ENCODE measurements at regions not wholly inside any gene's neighbourhood (a gene's known extent, or its start where the extent isn't known, plus 50 kb on each side); places are given as distances from the start of the nearest gene placed in this dataset.
"Not testable (repeated sequence)": the region's sequence is repeated elsewhere in the genome, so short reads cannot be mapped to it uniquely, and the experiment has no call there.

DNA sequence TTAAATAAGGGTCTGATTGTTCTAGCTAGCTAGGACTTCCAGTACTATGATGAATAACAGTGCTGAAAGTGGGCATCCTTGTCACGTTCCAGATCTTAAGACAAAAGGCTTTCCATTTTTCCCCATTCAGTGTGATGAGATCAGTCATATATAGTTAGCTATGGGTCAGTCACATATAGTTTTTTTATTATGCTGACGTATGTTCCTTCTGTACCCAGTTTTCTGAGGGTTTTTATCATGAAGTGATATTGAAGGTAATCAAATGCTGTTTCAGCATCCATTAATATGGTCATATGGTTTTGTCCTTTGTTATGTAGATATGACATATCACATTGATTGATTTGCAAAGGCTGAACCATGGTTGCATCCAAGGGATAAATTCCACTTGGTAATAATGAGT, 800.1 kb upstream of the FBXO33 start:
- WGBS, 3 donors: 74 to 76% (median 74%) methylated on average over 2 of the region's 2 CpGs
- H3K27me3 ChIP-seq (ENCODE audit: control insufficient read depth in 3 of 3, insufficient read depth in 3 of 3, low read length in 3 of 3): no peaks in the 10 kb centered on the region

DNA sequence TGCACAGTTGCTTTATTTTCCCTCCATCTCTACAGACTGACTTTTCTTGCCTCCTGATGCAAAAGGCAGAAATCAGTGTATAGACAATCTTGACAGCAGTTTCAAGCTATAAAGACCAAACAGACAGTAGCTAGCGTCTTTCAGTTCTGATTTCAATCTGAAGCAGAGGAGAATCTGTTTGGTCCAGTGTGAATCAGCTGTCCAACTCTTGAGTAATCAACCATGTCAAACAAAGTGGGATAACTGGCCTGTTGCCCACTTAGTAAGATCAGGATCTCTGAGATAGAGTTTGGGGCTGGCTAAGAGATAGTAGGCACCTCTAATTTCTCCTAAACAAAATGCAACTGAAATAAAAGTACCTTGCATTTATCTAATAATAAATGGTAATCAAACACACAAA, 797.4 kb upstream of the FBXO33 start:
- H3K9me3 ChIP-seq (ENCODE audit: control insufficient read depth in 2 of 2, insufficient read depth in 1 of 2, low read depth in 1 of 2, low read length in 1 of 2): peaks cover 0 to 6% of the 10 kb centered on the region in 2 donors
- no peaks in the 10 kb centered on the region for H3K36me3 ChIP-seq (ENCODE audit: control insufficient read depth in 3 of 3, insufficient read depth in 2 of 3, low read depth in 1 of 3, low read length in 3 of 3)
- no peak for FAIRE-seq
- H3K4me1 ChIP-seq (ENCODE audit: control insufficient read depth in 3 of 3, insufficient read depth in 2 of 3, low read depth in 1 of 3, low read length in 2 of 3): no peaks in the 10 kb centered on the region
- 59 to 67% (median 66%) methylated on average over 1 of the region's 1 CpG for WGBS, 3 donors
- no peak overlapping the region for H3K27ac ChIP-seq (ENCODE audit: low read depth in 1 of 3, low read length in 2 of 3)
- H3K4me3 ChIP-seq (ENCODE audit: low read depth in 1 of 3, low read length in 3 of 3): no peak overlapping the region
- no peak for DNase-seq
- H3K27me3 ChIP-seq (ENCODE audit: control insufficient read depth in 3 of 3, insufficient read depth in 3 of 3, low read length in 3 of 3): no peaks in the 10 kb centered on the region

More for the DNA sequence above, 800.1 kb upstream of the FBXO33 start:
- Histone ChIP-seq H3K36me3 (ENCODE audit: control insufficient read depth in 3 of 3, insufficient read depth in 2 of 3, low read depth in 1 of 3, low read length in 3 of 3) (no peaks in the 10 kb centered on the region), H3K9me3 (ENCODE audit: control insufficient read depth in 2 of 2, insufficient read depth in 1 of 2, low read depth in 1 of 2, low read length in 1 of 2) (peaks cover 0 to 10% of the 10 kb centered on the region in 2 donors), H3K4me3 (ENCODE audit: low read depth in 1 of 3, low read length in 3 of 3) (no peak overlapping the region), H3K4me1 (ENCODE audit: control insufficient read depth in 3 of 3, insufficient read depth in 2 of 3, low read depth in 1 of 3, low read length in 2 of 3) (no peaks in the 10 kb centered on the region), H3K27ac (ENCODE audit: low read depth in 1 of 3, low read length in 2 of 3) (no peak overlapping the region)
- no peak for DNase-seq
- no peak for FAIRE-seq

DNA sequence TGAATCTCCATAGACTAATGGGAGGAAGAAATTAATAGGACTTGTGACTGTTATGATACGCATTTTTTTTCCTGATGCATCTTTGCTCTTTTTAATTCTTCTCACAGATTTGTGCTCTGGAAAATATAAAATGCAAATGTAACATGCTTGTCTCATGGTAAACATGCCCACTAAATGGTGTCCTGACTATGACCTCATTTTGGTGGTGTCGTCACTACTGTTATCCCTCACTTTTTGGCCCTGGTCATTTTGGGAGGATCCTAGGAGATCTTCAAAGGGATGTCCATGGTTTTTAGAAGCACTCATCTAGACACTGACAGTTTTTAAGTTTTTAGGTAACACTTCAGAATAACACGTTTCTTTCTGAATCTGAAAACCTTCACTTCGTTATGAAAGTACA, 790.8 kb upstream of the FBXO33 start:
- no peaks in the 10 kb centered on the region for H3K4me1 ChIP-seq (ENCODE audit: control insufficient read depth in 3 of 3, insufficient read depth in 2 of 3, low read depth in 1 of 3, low read length in 2 of 3)
- 84 to 88% (median 84%) methylated on average over 4 of the region's 4 CpGs for WGBS, 3 donors
- FAIRE-seq (no peak), DNase-seq (no peak)
- H3K27me3 ChIP-seq (ENCODE audit: control insufficient read depth in 3 of 3, insufficient read depth in 3 of 3, low read length in 3 of 3): no peaks in the 10 kb centered on the region
- no peaks in the 10 kb centered on the region for H3K36me3 ChIP-seq (ENCODE audit: control insufficient read depth in 3 of 3, insufficient read depth in 2 of 3, low read depth in 1 of 3, low read length in 3 of 3)
- no peak overlapping the region for H3K27ac ChIP-seq (ENCODE audit: low read depth in 1 of 3, low read length in 2 of 3)
- H3K9me3 ChIP-seq (ENCODE audit: control insufficient read depth in 2 of 2, insufficient read depth in 1 of 2, low read depth in 1 of 2, low read length in 1 of 2): peaks cover 0 to 2% of the 10 kb centered on the region in 2 donors
- no peak overlapping the region for H3K4me3 ChIP-seq (ENCODE audit: low read depth in 1 of 3, low read length in 3 of 3)

DNA sequence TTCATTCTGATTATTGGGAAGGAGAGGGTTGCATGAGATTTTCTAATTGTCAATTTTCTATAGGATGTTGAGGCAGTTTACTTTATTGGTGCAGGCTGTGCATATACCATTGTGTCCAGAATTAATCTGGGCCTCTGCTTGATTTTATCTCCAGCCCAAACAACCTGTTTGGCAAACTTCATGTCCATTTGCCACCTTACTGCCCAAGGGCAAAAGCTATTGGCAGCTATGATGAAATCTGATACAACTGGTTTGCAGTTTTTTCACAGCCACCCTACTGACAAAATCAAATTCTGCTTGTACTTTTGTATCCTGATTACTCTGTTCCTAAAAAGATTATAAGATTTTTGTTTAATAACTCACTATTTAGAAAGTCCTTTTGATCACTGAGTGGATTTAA, 789.2 kb upstream of the FBXO33 start:
- no peaks in the 10 kb centered on the region for H3K4me1 ChIP-seq (ENCODE audit: control insufficient read depth in 3 of 3, insufficient read depth in 2 of 3, low read depth in 1 of 3, low read length in 2 of 3)
- no peaks in the 10 kb centered on the region for H3K36me3 ChIP-seq (ENCODE audit: control insufficient read depth in 3 of 3, insufficient read depth in 2 of 3, low read depth in 1 of 3, low read length in 3 of 3)
- H3K27me3 ChIP-seq (ENCODE audit: control insufficient read depth in 3 of 3, insufficient read depth in 3 of 3, low read length in 3 of 3): no peaks in the 10 kb centered on the region
- H3K27ac ChIP-seq (ENCODE audit: low read depth in 1 of 3, low read length in 2 of 3): no peak overlapping the region
- DNase-seq (no peak), FAIRE-seq (no peak)
- no peak overlapping the region for H3K4me3 ChIP-seq (ENCODE audit: low read depth in 1 of 3, low read length in 3 of 3)
- peaks cover 0 to 7% of the 10 kb centered on the region in 2 donors for H3K9me3 ChIP-seq (ENCODE audit: control insufficient read depth in 2 of 2, insufficient read depth in 1 of 2, low read depth in 1 of 2, low read length in 1 of 2)

DNA sequence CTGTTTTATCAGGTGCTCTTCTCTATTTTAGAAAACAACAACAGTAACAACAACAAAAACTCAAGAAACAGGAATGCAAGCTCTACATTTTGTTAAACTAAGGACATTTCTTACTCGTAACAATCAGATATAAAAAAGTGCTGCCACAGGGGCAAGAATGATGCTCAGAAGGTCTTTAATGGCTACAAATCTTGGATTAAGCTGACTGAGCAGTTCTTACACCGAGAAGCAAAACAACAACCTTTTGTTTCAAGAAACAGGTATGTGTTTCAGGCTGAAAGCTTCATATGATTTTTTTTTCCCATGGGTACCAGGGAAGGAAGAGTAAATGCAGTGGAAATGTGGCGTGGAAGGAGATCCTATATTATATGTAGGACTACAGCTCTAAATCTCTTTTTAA, 786.8 kb upstream of the FBXO33 start:
- no peak for DNase-seq
- no peaks in the 10 kb centered on the region for H3K27me3 ChIP-seq (ENCODE audit: control insufficient read depth in 3 of 3, insufficient read depth in 3 of 3, low read length in 3 of 3)
- 69 to 78% (median 76%) methylated on average over 3 of the region's 3 CpGs for WGBS, 3 donors
- no peaks in the 10 kb centered on the region for H3K4me1 ChIP-seq (ENCODE audit: control insufficient read depth in 3 of 3, insufficient read depth in 2 of 3, low read depth in 1 of 3, low read length in 2 of 3)
- H3K4me3 ChIP-seq (ENCODE audit: low read depth in 1 of 3, low read length in 3 of 3): no peak overlapping the region
- H3K36me3 ChIP-seq (ENCODE audit: control insufficient read depth in 3 of 3, insufficient read depth in 2 of 3, low read depth in 1 of 3, low read length in 3 of 3): no peaks in the 10 kb centered on the region
- peaks cover 0 to 7% of the 10 kb centered on the region in 2 donors for H3K9me3 ChIP-seq (ENCODE audit: control insufficient read depth in 2 of 2, insufficient read depth in 1 of 2, low read depth in 1 of 2, low read length in 1 of 2)
- H3K27ac ChIP-seq (ENCODE audit: low read depth in 1 of 3, low read length in 2 of 3): no peak overlapping the region
- no peak for FAIRE-seq

DNA sequence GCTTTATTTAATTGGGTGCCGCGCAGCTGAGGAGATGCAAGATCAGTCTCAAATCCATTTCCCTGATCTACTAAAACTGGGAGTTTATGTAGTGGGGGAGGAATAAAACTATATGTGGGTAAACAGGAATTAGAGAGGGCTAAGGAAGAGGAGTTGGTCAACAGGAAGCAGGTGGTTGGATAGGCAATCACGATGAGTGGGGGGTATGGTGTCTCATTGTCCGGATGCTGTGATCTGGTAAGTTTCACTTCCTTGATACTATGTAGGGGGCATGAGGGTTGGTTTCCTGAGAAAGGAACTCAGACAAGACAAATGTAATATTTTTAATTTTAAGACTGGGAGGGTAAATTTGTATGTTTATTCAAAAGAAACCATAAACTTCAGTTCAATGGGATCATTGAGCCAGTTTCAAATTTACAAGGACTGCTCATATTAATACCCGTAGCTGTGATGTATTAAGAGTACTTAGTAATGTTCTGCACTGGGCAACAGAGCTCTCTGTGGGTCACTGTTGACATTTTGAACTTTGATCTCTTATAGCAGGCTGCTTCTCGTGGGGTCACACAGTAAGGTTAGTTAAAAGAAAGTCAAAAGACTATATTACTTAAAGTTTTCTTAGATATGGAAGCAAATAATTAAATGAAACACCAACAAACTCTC, 786.2 kb upstream of the FBXO33 start:
- no peaks in the 10 kb centered on the region for H3K36me3 ChIP-seq (ENCODE audit: control insufficient read depth in 3 of 3, insufficient read depth in 2 of 3, low read depth in 1 of 3, low read length in 3 of 3)
- WGBS, 3 donors: 69 to 75% (median 73%) methylated on average over 6 of the region's 6 CpGs
- peaks cover 0 to 7% of the 10 kb centered on the region in 2 donors for H3K9me3 ChIP-seq (ENCODE audit: control insufficient read depth in 2 of 2, insufficient read depth in 1 of 2, low read depth in 1 of 2, low read length in 1 of 2)
- DNase-seq: no peak
- H3K27ac ChIP-seq (ENCODE audit: low read depth in 1 of 3, low read length in 2 of 3): no peak overlapping the region
- no peak for FAIRE-seq
- no peaks in the 10 kb centered on the region for H3K4me1 ChIP-seq (ENCODE audit: control insufficient read depth in 3 of 3, insufficient read depth in 2 of 3, low read depth in 1 of 3, low read length in 2 of 3)
- no peaks in the 10 kb centered on the region for H3K27me3 ChIP-seq (ENCODE audit: control insufficient read depth in 3 of 3, insufficient read depth in 3 of 3, low read length in 3 of 3)
- no peak overlapping the region for H3K4me3 ChIP-seq (ENCODE audit: low read depth in 1 of 3, low read length in 3 of 3)

DNA sequence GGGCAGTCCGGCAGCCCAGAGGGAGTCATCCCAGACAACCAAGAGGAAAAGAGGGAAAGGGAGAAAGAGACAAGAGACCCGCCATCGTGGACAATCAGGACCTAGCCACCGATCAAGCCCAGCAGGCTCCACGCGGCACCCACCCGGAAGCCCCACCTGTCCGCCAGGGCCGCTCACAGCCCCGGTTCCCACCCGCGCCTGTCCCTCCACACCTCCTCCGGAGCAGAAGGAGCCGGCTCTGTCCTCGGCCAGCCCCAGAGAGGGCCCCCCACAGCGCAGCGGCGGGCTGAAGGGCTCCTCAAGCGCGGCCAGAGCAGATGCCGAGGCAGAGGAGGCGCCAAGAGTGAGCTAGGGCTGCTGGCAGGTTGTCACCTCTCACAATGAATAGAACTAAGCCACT, 784.7 kb upstream of the FBXO33 start:
- H3K27me3 ChIP-seq (ENCODE audit: control insufficient read depth in 3 of 3, insufficient read depth in 3 of 3, low read length in 3 of 3): no peaks in the 10 kb centered on the region
- no peak for FAIRE-seq
- 90 to 94% (median 91%) methylated on average over 22 of the region's 22 CpGs for WGBS, 3 donors
- H3K9me3 ChIP-seq (ENCODE audit: control insufficient read depth in 2 of 2, insufficient read depth in 1 of 2, low read depth in 1 of 2, low read length in 1 of 2): peaks cover 0 to 7% of the 10 kb centered on the region in 2 donors
- DNase-seq: no peak
- no peaks in the 10 kb centered on the region for H3K4me1 ChIP-seq (ENCODE audit: control insufficient read depth in 3 of 3, insufficient read depth in 2 of 3, low read depth in 1 of 3, low read length in 2 of 3)
- H3K36me3 ChIP-seq (ENCODE audit: control insufficient read depth in 3 of 3, insufficient read depth in 2 of 3, low read depth in 1 of 3, low read length in 3 of 3): no peaks in the 10 kb centered on the region
- no peak overlapping the region for H3K4me3 ChIP-seq (ENCODE audit: low read depth in 1 of 3, low read length in 3 of 3)
- H3K27ac ChIP-seq (ENCODE audit: low read depth in 1 of 3, low read length in 2 of 3): no peak overlapping the region

DNA sequence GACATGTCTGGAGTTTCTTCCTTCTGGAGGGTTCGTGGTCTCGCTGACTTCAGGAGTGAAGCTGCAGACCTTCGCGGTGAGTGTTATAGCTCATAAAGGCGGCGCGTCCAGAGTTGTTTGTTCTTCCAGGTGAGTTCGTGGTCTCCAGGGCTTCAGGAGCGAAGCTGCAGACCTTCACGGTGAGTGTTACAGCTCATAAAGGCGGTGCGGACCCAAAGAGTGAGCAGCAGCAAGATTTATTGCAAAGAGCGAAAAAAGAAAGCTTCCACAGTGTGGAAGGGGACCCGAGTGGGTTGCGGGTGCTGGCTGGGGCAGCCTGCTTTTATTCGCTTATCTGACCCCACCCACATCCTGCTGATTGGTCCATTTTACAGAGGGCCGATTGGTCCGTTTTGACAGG, 784.2 kb upstream of the FBXO33 start:
- H3K27ac ChIP-seq (ENCODE audit: low read depth in 1 of 3, low read length in 2 of 3); H3K27me3 ChIP-seq (ENCODE audit: control insufficient read depth in 3 of 3, insufficient read depth in 3 of 3, low read length in 3 of 3); H3K9me3 ChIP-seq (ENCODE audit: control insufficient read depth in 2 of 2, insufficient read depth in 1 of 2, low read depth in 1 of 2, low read length in 1 of 2); H3K36me3 ChIP-seq (ENCODE audit: control insufficient read depth in 3 of 3, insufficient read depth in 2 of 3, low read depth in 1 of 3, low read length in 3 of 3); FAIRE-seq; H3K4me3 ChIP-seq (ENCODE audit: low read depth in 1 of 3, low read length in 3 of 3); H3K4me1 ChIP-seq (ENCODE audit: control insufficient read depth in 3 of 3, insufficient read depth in 2 of 3, low read depth in 1 of 3, low read length in 2 of 3); DNase-seq: not testable (repeated sequence)
- WGBS, 3 donors: 90 to 93% (median 90%) methylated on average over 18 of the region's 18 CpGs

DNA sequence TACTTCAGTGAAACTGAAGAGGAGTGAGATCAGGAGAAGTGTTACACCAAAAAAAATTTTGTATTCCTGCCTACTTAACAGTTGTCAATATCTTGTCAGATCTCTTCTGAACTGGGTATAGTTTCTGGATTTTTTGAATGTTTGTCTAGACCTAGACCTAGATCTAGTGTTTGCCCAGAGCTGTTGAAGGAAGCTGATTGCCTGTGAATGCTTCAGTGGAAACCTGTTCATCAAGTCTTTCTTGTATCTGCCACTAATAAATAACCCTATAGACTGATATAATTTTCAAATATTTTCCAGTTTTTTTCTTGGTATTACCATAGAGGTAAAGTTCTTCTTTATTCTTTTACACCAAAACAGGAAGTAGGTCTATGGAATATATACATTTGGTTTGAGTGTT, 781.5 kb upstream of the FBXO33 start:
- Histone ChIP-seq H3K4me1 (ENCODE audit: control insufficient read depth in 3 of 3, insufficient read depth in 2 of 3, low read depth in 1 of 3, low read length in 2 of 3) (no peaks in the 10 kb centered on the region), H3K9me3 (ENCODE audit: control insufficient read depth in 2 of 2, insufficient read depth in 1 of 2, low read depth in 1 of 2, low read length in 1 of 2) (peaks cover 0 to 7% of the 10 kb centered on the region in 2 donors), H3K27ac (ENCODE audit: low read depth in 1 of 3, low read length in 2 of 3) (no peak overlapping the region), H3K27me3 (ENCODE audit: control insufficient read depth in 3 of 3, insufficient read depth in 3 of 3, low read length in 3 of 3) (no peaks in the 10 kb centered on the region), H3K4me3 (ENCODE audit: low read depth in 1 of 3, low read length in 3 of 3) (no peak overlapping the region), H3K36me3 (ENCODE audit: control insufficient read depth in 3 of 3, insufficient read depth in 2 of 3, low read depth in 1 of 3, low read length in 3 of 3) (no peaks in the 10 kb centered on the region)
- DNase-seq (no peak), FAIRE-seq (no peak)
